CD4-positive, alpha-beta T cell (primary cell): ENCODE measurements at regions not wholly inside any gene's neighbourhood (a gene's known extent, or its start where the extent isn't known, plus 50 kb on each side); places are given as distances from the start of the nearest gene placed in this dataset.
"Not testable (repeated sequence)": the region's sequence is repeated elsewhere in the genome, so short reads cannot be mapped to it uniquely, and the experiment has no call there.

ENCODE experiments used
- ATAC-seq: fragments of 200-7000 bp; cut with Tn5 transposase; one replicate; pipeline ENCODE4 v1.10.0; 2022; ENCODE audit warnings: mild to moderate bottlenecking; ENCODE audit not compliant: poor library complexity
- CTCF ChIA-PET: fragments of 350-600 bp; sonication (Branson Sonifier 250); formaldehyde crosslinking; loops from one replicate; lab custom pipeline; 2021; ENCODE audit warnings: antibody characterized with exemption, inconsistent platforms; lab: Charles Lee
- POLR2A ChIA-PET: fragments of 350-600 bp; sonication (Branson Sonifier 250); formaldehyde crosslinking; loops from one replicate; lab custom pipeline; 2021; ENCODE audit warnings: antibody characterized with exemption, inconsistent platforms; lab: Charles Lee
- DNase-seq, 14 experiments: peaks; one replicate each; pipeline ENCODE4 v3.0.0-alpha.2; 2013 to 2020; ENCODE audit warnings: mixed read lengths in 2 of 14
- H3K27ac ChIP-seq, 2 donors: one replicate each; pipeline versions ENCODE4 v1.5.1 to v1.7.0; 2013; ENCODE audit warnings: low read length in 2 of 2, low read depth in 1 of 2, mild to moderate bottlenecking in 1 of 2
- H3K27me3 ChIP-seq, 2 experiments: 1 replicate in 1 of 2; 2 replicates in 1 of 2; pipeline versions ENCODE4 v1.6.1 to v1.7.0; 2013; ENCODE audit warnings: low read length in 2 of 2, control low read depth in 1 of 2, mild to moderate bottlenecking in 1 of 2, moderate library complexity in 1 of 2; ENCODE audit not compliant: insufficient read depth in 2 of 2, control insufficient read depth in 1 of 2
- H3K36me3 ChIP-seq: one replicate; pipeline ENCODE4 v1.6.1; 2013; ENCODE audit warnings: low read length, control low read depth; ENCODE audit not compliant: insufficient read depth
- H3K4me1 ChIP-seq: one replicate; pipeline ENCODE4 v1.6.1; 2013; ENCODE audit warnings: low read length, control low read depth; ENCODE audit not compliant: insufficient read depth
- H3K4me3 ChIP-seq: one replicate; pipeline ENCODE4 v1.5.1; 2013; ENCODE audit warnings: mild to moderate bottlenecking, low read length, moderate library complexity
- H3K9me3 ChIP-seq, 2 experiments: 1 replicate in 1 of 2; 2 replicates in 1 of 2; pipeline versions ENCODE4 v1.6.1 to v1.7.0; 2013; ENCODE audit warnings: low read length in 2 of 2, mild to moderate bottlenecking in 2 of 2, control low read depth in 1 of 2, moderate library complexity in 1 of 2; ENCODE audit not compliant: control insufficient read depth in 1 of 2, insufficient read depth in 1 of 2
- H3K27ac Mint-ChIP-seq: one replicate; pipeline ENCODE4 v1.8.0; 2020; ENCODE audit warnings: mixed read lengths
- H3K27me3 Mint-ChIP-seq: one replicate; pipeline ENCODE4 v1.8.0; 2021; ENCODE audit warnings: mixed read lengths
- H3K36me3 Mint-ChIP-seq: one replicate; pipeline ENCODE4 v1.8.0; 2021; ENCODE audit warnings: low read depth, mixed read lengths
- H3K4me1 Mint-ChIP-seq: one replicate; pipeline ENCODE4 v1.8.0; 2021; ENCODE audit warnings: low read depth, mixed read lengths
- H3K4me3 Mint-ChIP-seq: one replicate; pipeline ENCODE4 v1.8.0; 2020; ENCODE audit warnings: mild to moderate bottlenecking, mixed read lengths
- H3K9me3 Mint-ChIP-seq: one replicate; pipeline ENCODE4 v1.8.0; 2020; ENCODE audit warnings: mixed read lengths
- CTCF ChIP-seq: fragments of 200-600 bp; IDR thresholded peaks from one replicate; pipeline ENCODE4 v1.8.0; 2022; ENCODE audit warnings: antibody characterized with exemption, mild to moderate bottlenecking
- intact Hi-C, 2 experiments: fragments of 100-400 bp; cut with DNase I in 1 of 2; cut with micrococcal nuclease in 1 of 2; formaldehyde crosslinking; loops; one replicate each; pipeline versions ENCODE4 v1.15.1 to v1.9.0; 2023 to 2025; cut with DNase I, micrococcal nuclease

DNA sequence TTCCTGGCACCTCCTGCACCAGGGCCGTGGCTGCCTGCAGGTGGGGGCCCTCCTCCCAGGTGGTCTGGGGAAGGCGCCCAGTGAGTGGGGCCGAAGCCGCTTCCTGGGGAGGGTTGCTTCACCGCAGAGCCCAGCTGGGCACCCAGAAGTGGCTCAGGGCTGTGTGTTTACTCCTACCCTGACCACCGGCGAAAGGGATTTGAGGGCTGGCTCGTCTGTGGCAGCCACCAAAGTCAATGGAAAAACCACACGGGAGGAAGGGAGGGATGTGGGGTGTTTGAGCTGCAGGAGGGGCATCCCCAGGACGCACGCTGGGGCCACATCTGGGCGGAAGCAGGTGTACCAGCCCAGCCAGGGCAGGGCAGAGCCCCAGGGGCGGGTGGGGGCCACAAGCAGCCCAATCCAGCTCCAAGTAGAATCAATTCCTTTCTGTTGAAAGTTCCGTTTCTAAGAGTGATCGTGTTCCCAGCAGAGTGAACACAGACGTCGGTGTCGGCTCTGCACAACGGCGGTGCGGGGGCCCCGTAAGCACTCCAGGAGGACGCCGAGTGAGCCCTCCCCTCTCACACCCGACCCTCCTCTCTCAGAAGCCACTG lies 69.9 kb downstream of the FOXL3 start:
- H3K27ac Mint-ChIP-seq = peak overlapping the region; percentile 95
- peak; percentile 10 for ATAC-seq
- TF ChIP-seq CTCF = no peak

GRCh38 chr7:360454-361100 lies 70.6 kb downstream of the FOXL3 start:
- ChIA-PET CTCF (no interaction called here), POLR2A (interaction anchor here (1.6 to 2.2 kb wide), 2 partner anchors 9 to 20 kb away, joined by 4 to 17 read pairs; no protein-coding TSS in a partner anchor)
- H3K36me3 ChIP-seq = no peaks in the 10 kb centered on the region
- no peaks in the 10 kb centered on the region for H3K27me3 Mint-ChIP-seq
- peaks cover 64% of the 10 kb centered on the region for H3K4me1 ChIP-seq
- peak overlapping the region; percentile 87 for H3K4me3 Mint-ChIP-seq
- peak; percentile 61 for ATAC-seq
- intact Hi-C loops = loop anchor here in 1 of 2 experiments (5.0 kb wide), 1 partner anchor 262 kb away; no protein-coding TSS in a partner anchor
- H3K27ac Mint-ChIP-seq = peak overlapping the region; percentile 95
- no peak for TF ChIP-seq CTCF
- peaks cover 59% of the 10 kb centered on the region for H3K4me1 Mint-ChIP-seq
- no peaks in the 10 kb centered on the region for H3K36me3 Mint-ChIP-seq
- no peak overlapping the region for H3K27ac ChIP-seq
- H3K9me3 ChIP-seq = peaks cover 0 to 28% of the 10 kb centered on the region in 2 experiments
- no peaks in the 10 kb centered on the region for H3K9me3 Mint-ChIP-seq
- peak overlapping the region; percentile 44 for H3K4me3 ChIP-seq
- DNase-seq = peak in 10 of 14 experiments; percentile 33 to 73 (median 45)
- H3K27me3 ChIP-seq = no peaks in the 10 kb centered on the region

More for the DNA sequence above, 69.9 kb downstream of the FOXL3 start:
- peak overlapping the region; percentile 87 for H3K4me3 Mint-ChIP-seq
- no peaks in the 10 kb centered on the region for H3K27me3 ChIP-seq
- H3K36me3 ChIP-seq = no peaks in the 10 kb centered on the region
- ChIA-PET CTCF (no interaction called here), POLR2A (interaction anchor here (1.6 to 2.2 kb wide), 2 partner anchors 8 to 21 kb away, joined by 4 to 17 read pairs; no protein-coding TSS in a partner anchor)
- H3K4me1 Mint-ChIP-seq = peaks cover 51% of the 10 kb centered on the region
- H3K36me3 Mint-ChIP-seq = no peaks in the 10 kb centered on the region
- H3K9me3 ChIP-seq = peaks cover 0 to 30% of the 10 kb centered on the region in 2 experiments
- H3K4me3 ChIP-seq = peak overlapping the region; percentile 44
- intact Hi-C loops = loop anchor here in 1 of 2 experiments (5.0 kb wide), 1 partner anchor 262 kb away; no protein-coding TSS in a partner anchor
- no peaks in the 10 kb centered on the region for H3K27me3 Mint-ChIP-seq
- H3K4me1 ChIP-seq = peaks cover 57% of the 10 kb centered on the region
- no peaks in the 10 kb centered on the region for H3K9me3 Mint-ChIP-seq
- H3K27ac ChIP-seq = no peak overlapping the region
- DNase-seq = peak in 3 of 14 experiments; percentile 35 to 47 (median 42)

GRCh38 chr7:361182-361581 lies 71.2 kb downstream of the FOXL3 start:
- H3K27ac ChIP-seq, ATAC-seq, H3K27me3 ChIP-seq, H3K4me3 Mint-ChIP-seq, H3K9me3 Mint-ChIP-seq, H3K36me3 Mint-ChIP-seq, H3K4me3 ChIP-seq, H3K36me3 ChIP-seq, H3K27me3 Mint-ChIP-seq, CTCF ChIA-PET: not testable (repeated sequence)
- H3K4me1 ChIP-seq = peaks cover 70% of the 10 kb centered on the region
- peaks cover 0 to 28% of the 10 kb centered on the region in 2 experiments for H3K9me3 ChIP-seq
- peak in 1 of 14 experiments; percentile 3 for DNase-seq
- Mint-ChIP-seq H3K27ac (peak overlapping the region; percentile 95), H3K4me1 (peaks cover 65% of the 10 kb centered on the region)
- POLR2A ChIA-PET = interaction anchor here (2.2 to 3.5 kb wide), 3 partner anchors 9 to 243 kb away, joined by 8 to 80 read pairs (median 17); no protein-coding TSS in a partner anchor
- intact Hi-C loops = loop anchor here in 1 of 2 experiments (5.0 kb wide), 1 partner anchor 261 kb away; no protein-coding TSS in a partner anchor
